H1 (cell line): ENCODE measurements at regions not wholly inside any gene's neighbourhood (a gene's known extent, or its start where the extent isn't known, plus 50 kb on each side); places are given as distances from the start of the nearest gene placed in this dataset.

ENCODE experiments used
- RAD21 ChIP-seq, 2 experiments: IDR thresholded peaks in 1 of 2; conservative IDR thresholded peaks in 1 of 2; 2 replicates each; pipeline ENCODE4 v1.6.1; 2011; ENCODE audit warnings: low read depth in 2 of 2, low read length in 2 of 2, improper control_type of control experiment in 1 of 2, inconsistent platforms in 1 of 2, mild to moderate bottlenecking in 1 of 2, moderate library complexity in 1 of 2
- SP1 ChIP-seq: IDR thresholded peaks from 2 replicates; pipeline ENCODE4 v1.6.1; 2011; ENCODE audit warnings: low read depth, low read length
- SUZ12 ChIP-seq: fragments of 200-600 bp; sonication (generic); IDR thresholded peaks from 2 replicates; pipeline ENCODE4 v1.6.1; 2012; ENCODE audit warnings: mild to moderate bottlenecking, inconsistent platforms, low read length, moderate library complexity, mixed read lengths
- YY1 ChIP-seq: IDR thresholded peaks from 2 replicates; pipeline ENCODE4 v1.6.1; 2011; ENCODE audit warnings: low read depth, mild to moderate bottlenecking, low read length

- TF ChIP-seq SUZ12 = no peak
- no peak for TF ChIP-seq SP1
- TF ChIP-seq YY1 = no peak
- no peak for TF ChIP-seq RAD21 (IDR thresholded peaks at IDR 0.05 in 1 of 2, conservative IDR thresholded peaks at IDR 0.05 in 1 of 2; ENCODE audit: low read depth in 2 of 2, low read length in 2 of 2)
These were observed 64.9 kb upstream of the FAM181A start (continued) for GRCh38 chr14:93862265-93862664.
